ENCODE measurements at regions not wholly inside any gene's neighbourhood (a gene's known extent, or its start where the extent isn't known, plus 50 kb on each side); places are given as distances from the start of the nearest gene placed in this dataset.

- no peak for DNase-seq
Observed at GRCh38 chr13:21960108-21960507, 289.2 kb downstream of the FGF9 start.

GRCh38 chr13:21964686-21965085 is 293.8 kb downstream of the FGF9 start:
- no peak for DNase-seq

- DNase-seq: no peak
Observed at GRCh38 chr13:21965095-21965494, 294.2 kb downstream of the FGF9 start.

GRCh38 chr13:21966014-21966413 is 295.1 kb downstream of the FGF9 start:
- DNase-seq: no peak

DNA sequence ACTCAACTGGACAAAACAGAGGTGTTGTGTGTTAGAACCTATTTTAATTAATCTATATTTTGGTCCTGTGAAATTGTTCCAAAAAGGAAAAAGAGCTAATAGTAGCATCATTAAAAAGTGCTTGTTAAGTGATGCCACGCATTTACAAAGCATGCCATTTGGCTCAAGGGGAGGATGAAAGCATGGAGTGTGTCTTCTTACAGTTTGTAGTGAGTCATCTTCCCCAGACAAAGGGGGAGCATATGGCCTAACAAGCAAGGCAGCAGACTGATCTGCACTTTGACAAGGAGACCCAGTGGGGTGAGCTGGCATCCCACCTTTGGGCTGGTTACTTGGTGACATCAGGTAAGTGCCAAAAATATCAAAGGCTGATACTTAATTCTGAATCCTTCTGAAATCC is 297.0 kb downstream of the FGF9 start:
- DNase-seq: no peak

GRCh38 chr13:21970172-21970571 is 299.3 kb downstream of the FGF9 start:
- DNase-seq: no peak

GRCh38 chr13:21970918-21971317 is 300.0 kb downstream of the FGF9 start:
- no peak for DNase-seq

DNA sequence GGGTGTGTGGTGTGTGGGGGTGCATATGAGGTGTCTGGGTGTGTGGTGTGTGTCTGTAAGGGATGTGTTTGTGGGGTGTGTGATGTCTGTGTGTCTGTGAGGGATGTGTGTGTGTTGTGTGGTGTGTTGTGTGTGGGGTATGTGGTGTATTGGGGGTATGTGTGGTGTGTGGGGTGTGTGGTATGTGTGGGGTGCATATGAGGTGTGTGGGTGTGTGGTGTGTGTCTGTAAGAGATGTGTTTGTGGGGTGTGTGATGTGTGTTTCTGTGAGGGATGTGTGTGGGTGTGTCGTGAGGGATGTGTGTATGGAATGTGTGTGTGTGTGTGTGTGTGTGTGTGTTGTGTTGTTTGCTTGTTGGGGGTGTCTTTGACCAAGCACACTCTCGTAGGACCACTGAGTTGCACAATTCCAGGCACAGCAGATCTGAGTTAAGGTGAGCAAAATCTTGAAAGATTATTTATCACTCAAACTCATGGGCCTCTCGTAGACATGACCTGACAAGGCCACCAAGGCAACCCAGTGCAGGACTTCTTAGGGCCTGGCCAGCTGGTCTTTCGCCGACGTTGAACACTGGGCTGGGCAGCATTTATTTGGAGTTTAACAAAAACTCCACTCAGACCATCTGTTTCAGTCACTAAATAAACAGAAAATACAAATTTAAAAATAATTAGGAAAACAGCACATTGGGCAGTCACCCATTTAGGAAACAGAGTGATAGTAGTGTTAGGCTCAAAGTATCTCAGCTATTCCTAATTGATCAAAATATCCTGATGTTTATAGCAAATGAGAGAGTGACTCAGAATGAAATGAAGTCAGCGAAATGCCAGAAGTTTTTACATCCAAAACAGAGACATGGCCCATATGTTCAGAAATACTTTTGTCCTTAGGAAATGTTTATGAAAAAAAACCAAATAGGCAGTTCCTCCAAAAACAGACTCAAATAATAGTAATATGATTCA is 301.1 kb downstream of the FGF9 start:
- no peak for DNase-seq

DNA sequence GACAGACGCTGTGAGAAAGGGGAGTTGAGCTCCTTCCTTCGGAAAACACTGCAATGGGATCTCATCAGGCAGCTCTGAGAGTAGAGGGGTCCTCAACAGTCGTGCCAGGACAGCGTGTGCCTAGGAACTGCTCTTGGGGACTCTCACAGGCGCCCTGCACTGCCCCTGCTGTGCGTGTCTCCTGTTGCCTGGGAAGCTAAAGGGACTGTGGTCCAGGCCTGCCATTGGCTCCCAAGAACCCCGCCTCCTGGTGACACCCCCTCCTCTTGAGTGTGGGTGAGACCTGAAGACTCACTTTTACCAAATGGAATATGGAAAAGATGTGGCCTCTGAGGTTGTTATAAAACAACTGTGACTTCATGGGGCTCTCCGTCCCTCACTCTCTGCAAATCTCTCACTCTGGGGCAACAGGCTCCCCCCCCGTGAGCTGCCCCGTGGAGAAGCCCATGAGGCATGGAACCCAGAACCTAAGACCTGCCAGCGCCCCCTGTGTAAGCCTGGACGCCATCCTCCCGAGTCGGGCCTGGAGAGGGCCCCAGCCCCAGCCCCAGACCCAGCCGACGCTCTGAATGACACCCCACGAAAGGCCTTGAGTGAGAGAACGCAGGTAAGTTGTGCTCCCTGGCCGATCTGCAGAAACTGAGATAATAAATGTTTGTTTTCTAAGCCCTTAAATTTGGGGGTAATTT is 302.7 kb downstream of the FGF9 start:
- DNase-seq: peak in 1 of 58 donors; percentile 2

DNA sequence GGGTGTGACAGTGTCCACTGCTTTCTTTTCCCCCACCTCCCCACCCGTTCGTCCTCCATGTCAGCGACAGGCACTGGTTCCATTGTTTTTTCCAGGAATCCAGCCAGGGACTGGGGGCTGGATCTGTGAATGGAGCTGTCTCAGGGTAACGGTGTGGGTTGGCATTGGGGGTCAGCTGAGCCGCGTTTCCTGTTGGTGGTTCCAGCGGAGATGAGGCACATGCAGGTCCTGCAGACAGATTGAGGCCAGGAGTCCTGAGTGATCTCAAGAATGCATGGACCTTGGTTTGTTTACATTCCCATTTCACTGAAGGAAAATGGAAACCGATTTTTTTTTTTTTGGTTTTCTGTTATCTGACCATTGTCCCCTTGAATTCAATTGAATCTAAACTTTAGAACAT is 303.9 kb downstream of the FGF9 start:
- DNase-seq: no peak

GRCh38 chr13:21976159-21976558 is 305.3 kb downstream of the FGF9 start:
- DNase-seq: no peak

- no peak for DNase-seq
Observed at GRCh38 chr13:21979161-21979806, 308.4 kb downstream of the FGF9 start.

DNA sequence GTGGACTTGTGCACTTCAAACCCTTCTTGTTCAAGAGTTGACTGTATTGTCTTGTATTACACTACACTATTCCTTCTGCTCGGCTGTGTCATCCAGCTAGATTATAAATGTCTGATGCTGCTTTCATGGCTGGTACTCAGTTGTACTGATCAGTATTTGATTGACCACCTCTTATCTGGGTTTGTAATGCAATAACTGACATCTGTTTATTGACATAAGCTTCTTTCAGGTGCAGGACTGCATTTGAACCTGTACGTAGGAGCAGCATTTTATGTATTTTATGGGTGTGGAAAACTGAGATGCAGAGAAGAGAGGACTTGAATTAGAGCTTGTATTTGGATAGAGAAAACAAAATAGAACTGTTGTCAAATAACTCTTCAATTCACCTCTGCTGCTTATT is 309.2 kb downstream of the FGF9 start:
- DNase-seq: no peak

DNA sequence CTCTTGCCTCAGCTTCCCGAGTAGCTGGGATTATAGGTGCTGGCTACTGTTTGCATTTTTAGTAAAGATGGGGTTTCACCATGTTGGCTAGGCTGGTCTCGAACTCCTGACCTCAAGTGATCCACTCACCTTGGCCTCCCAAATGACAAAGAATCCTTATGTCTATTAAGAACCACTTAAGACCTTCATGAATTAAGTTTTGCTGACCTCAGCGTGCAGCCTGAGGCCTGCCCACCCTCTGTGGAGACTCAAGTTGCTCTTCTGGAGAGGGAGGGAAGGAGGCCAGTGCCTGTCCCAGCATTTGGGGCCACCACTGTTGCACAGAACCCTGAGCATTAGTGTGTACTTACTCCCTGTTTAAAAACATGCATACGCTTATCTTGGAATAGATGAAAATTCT is 313.3 kb downstream of the FGF9 start:
- DNase-seq: no peak

DNA sequence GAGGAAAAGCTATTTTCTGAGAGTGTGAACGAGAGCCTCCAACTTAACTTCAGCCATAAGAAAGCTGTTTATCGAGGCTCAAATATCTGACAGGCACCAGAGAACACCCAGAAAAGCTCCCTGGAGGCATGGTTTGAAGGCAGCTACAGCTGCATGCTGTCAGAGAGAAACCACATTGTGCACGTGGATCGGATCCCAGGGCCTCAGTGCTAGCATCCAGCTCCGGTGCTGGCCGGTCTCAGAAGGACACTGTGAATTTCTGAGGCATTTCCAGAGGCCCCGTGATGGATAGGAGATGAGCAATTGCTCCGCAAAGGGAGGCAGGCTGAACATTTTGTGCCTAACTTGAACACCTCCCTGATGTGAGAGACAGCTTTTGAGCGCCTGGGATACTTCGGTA is 315.7 kb downstream of the FGF9 start:
- DNase-seq: no peak

GRCh38 chr13:21987793-21988192 is 316.9 kb downstream of the FGF9 start:
- no peak for DNase-seq

GRCh38 chr13:21988624-21989023 is 317.8 kb downstream of the FGF9 start:
- no peak for DNase-seq

- DNase-seq: no peak
Observed at GRCh38 chr13:21996049-21996448, 325.2 kb downstream of the FGF9 start.

DNA sequence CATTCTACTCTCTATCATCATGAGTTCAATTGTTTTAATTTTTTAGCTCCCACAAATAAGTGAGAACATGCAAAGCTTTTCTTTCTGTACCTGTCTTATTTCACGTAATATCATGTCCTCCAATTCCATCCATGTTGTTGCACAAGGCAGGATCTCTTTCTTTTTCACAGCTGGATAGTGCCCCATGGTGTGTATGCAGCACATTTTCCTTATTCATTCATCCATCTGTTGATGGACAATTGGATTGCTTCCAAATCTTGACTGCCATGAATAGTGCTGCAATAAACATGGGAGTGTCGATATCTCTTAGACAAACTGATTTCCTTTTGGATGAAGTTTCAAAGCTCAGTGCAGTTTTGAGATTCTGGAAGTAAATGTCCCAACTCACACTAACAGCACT is 326.9 kb downstream of the FGF9 start:
- DNase-seq: no peak

DNA sequence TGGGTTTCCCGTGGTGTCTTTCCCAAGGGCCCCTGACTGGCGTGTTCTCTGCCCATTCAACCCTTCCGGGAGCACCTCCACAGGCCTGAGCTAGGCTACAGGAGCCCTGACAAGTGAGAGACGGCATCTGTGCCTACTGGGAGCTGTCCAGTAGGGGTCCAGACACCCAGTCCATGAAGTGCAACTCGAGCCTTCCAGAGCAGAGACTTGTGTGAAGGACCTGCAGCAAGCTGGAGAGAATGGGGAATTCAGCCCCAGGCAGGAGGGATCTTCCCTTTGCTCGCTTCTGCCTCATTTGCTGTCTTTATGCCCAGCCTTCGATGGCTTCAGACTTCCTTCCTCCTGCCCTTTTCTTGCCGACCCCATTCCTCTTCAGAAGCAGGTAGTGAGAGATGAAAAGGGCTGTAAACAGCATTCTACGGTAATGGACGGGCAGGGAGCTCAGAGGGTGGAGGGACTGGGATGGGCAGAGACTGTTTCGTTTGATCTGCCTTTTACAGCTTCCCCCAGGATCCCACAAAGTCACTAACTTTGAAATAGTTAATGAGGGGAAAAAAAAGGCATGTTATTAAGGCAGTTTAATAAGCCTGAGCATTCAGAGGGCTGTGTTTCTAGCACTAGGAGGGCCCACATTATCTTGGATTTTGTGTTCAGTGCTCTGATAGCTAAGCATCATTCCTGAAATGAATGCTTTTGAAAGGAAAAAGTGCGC is 327.6 kb downstream of the FGF9 start:
- no peak for DNase-seq

- DNase-seq: no peak
Observed at GRCh38 chr13:21999666-22000065, 328.8 kb downstream of the FGF9 start.

GRCh38 chr13:22000191-22000590 is 329.3 kb downstream of the FGF9 start:
- DNase-seq: no peak

All from anterior cingulate cortex (tissue), 58 donors.